ENCODE measurements at regions not wholly inside any gene's neighbourhood (a gene's known extent, or its start where the extent isn't known, plus 50 kb on each side); places are given as distances from the start of the nearest gene placed in this dataset.

DNA sequence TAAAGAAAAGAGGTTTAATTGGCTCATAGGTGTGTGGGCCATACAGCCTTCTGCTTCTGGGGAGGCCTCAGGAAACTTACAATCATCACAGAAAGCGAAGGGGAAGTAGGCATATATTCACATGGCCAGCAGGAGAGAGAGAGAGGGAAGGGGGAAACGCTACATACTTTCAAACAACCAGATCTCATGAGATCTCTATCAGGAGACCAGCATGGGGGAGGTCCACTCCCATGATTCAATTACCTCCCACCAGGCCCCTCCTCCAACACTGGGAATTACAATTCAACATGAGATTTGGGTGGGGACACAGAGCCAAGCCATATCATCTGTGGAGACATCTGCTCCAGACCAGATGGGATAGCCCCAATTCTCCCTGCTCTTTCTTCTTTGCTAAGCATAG, 866.0 kb downstream of the BRD1 start:
- TF ChIP-seq, protein P1, sequence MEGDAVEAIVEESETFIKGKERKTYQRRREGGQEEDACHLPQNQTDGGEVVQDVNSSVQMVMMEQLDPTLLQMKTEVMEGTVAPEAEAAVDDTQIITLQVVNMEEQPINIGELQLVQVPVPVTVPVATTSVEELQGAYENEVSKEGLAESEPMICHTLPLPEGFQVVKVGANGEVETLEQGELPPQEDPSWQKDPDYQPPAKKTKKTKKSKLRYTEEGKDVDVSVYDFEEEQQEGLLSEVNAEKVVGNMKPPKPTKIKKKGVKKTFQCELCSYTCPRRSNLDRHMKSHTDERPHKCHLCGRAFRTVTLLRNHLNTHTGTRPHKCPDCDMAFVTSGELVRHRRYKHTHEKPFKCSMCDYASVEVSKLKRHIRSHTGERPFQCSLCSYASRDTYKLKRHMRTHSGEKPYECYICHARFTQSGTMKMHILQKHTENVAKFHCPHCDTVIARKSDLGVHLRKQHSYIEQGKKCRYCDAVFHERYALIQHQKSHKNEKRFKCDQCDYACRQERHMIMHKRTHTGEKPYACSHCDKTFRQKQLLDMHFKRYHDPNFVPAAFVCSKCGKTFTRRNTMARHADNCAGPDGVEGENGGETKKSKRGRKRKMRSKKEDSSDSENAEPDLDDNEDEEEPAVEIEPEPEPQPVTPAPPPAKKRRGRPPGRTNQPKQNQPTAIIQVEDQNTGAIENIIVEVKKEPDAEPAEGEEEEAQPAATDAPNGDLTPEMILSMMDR (conservative IDR thresholded peaks at IDR 0.05; ENCODE audit: low read length), result no peak
- TF ChIP-seq EZH2phosphoT487 (IDR thresholded peaks at IDR 0.05; ENCODE audit: borderline replicate concordance), result no peak
